ENCODE measurements at regions not wholly inside any gene's neighbourhood (a gene's known extent, or its start where the extent isn't known, plus 50 kb on each side); places are given as distances from the start of the nearest gene placed in this dataset.
"Not testable (repeated sequence)": the region's sequence is repeated elsewhere in the genome, so short reads cannot be mapped to it uniquely, and the experiment has no call there.

GRCh38 chr22:26972286-26972685 is 314.9 kb downstream of the MIAT start:
- H3K4me3 Mint-ChIP-seq = no peak overlapping the region
- H3K36me3 Mint-ChIP-seq (ENCODE audit: low read depth) = no peaks in the 10 kb centered on the region
- H3K9me3 Mint-ChIP-seq = no peaks in the 10 kb centered on the region

DNA sequence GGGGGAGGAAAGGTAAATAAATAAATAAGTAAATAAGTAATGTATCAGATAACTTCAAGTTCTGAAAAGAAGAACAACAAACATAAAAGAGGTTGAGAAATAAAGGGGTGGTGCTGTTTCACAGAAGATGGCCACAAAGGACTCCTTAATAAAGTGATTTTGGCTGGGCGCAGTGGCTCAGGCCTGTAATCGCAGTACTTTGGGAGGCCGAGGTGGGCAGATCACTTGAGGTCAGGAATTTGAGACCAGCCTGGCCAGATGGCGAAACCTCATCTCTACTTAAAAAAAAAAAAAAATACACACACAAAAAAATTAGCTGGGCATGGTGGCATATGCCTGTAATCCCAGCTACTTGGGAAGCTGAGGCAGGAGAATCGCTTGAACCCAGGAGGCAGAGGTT is 315.5 kb downstream of the MIAT start:
- H3K9me3 Mint-ChIP-seq; H3K4me1 Mint-ChIP-seq (ENCODE audit: low read depth); H3K27ac Mint-ChIP-seq; DNase-seq (ENCODE audit: low spot score); H3K4me3 Mint-ChIP-seq; H3K36me3 Mint-ChIP-seq (ENCODE audit: low read depth); intact Hi-C loops (cut with micrococcal nuclease); H3K27me3 Mint-ChIP-seq (ENCODE audit: insufficient read depth): not testable (repeated sequence)

More at GRCh38 chr22:26972286-26972685, 314.9 kb downstream of the MIAT start:
- DNase-seq (ENCODE audit: low spot score) = no peak
- Mint-ChIP-seq H3K27me3 (ENCODE audit: insufficient read depth) (no peaks in the 10 kb centered on the region), H3K27ac (no peak overlapping the region), H3K4me1 (ENCODE audit: low read depth) (no peaks in the 10 kb centered on the region)
- intact Hi-C loops (cut with micrococcal nuclease) = no loop called here

DNA sequence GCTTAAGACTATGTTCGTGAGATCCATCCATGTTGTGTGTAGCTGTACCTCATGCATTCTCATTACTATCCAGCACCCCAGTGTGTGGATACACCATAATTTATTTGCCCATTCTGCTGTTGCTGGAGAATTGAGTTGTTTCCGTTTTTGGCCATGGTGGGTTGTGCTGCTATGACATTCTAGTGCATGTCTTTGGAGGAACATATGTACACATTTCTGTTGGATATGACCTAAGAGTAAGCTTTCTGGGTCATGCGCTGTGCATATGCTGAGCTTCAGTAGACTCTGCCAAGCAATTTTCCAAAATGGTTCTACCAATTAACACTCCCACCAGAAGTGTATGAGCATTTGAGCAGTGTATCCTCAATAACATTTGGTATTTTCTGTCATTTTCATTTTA is 316.6 kb downstream of the MIAT start:
- DNase-seq (ENCODE audit: low spot score) = no peak
- Mint-ChIP-seq H3K4me1 (ENCODE audit: low read depth) (no peaks in the 10 kb centered on the region), H3K9me3 (no peaks in the 10 kb centered on the region), H3K27me3 (ENCODE audit: insufficient read depth) (no peaks in the 10 kb centered on the region), H3K36me3 (ENCODE audit: low read depth) (no peaks in the 10 kb centered on the region), H3K4me3 (no peak overlapping the region), H3K27ac (no peak overlapping the region)
- intact Hi-C loops (cut with micrococcal nuclease) = no loop called here

DNA sequence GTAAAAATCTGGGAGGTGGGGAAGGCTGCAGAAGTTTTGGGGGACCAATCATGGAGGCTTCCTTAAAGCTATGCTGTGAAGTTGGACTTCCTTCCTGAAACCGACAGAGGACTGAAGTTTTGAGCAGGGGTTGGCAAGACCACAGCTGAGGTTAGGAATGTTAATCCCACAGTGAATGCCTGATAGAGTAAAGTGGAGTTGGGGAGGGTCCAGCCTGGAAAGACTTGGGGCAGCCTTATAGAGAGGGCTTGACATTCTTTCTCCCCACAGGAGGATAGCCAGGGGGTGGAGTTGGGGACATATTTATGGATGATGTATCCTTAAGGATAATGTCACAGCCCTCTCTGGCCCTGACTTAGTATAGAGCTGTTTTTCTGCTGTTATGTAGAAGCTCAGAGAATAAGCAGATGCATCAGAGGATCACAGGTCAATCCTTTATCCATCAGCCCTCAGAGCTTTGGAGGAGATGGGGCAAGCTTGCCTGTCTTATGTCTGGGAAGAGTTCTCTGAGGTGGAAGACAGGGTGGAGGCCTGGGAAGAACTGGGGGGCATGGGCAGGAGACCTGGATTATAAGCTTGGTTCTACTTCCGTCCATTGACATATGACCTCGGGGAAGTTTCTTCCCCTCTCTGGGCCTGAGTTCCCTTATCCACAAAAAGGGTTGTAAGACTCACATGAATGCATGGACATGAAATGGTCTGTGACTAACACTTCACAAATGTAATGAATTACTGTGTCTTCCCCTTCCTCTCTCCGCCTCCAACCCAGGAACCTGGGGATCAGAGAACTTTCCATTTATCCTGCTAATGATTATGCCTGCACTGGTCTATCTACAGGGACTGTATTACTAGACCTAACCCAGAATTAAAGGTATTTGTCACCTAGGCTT is 317.8 kb downstream of the MIAT start:
- Mint-ChIP-seq H3K9me3 (no peaks in the 10 kb centered on the region), H3K4me3 (no peak overlapping the region), H3K27me3 (ENCODE audit: insufficient read depth) (no peaks in the 10 kb centered on the region), H3K36me3 (ENCODE audit: low read depth) (no peaks in the 10 kb centered on the region), H3K4me1 (ENCODE audit: low read depth) (no peaks in the 10 kb centered on the region), H3K27ac (no peak overlapping the region)
- no peak for DNase-seq (ENCODE audit: low spot score)
- intact Hi-C loops (cut with micrococcal nuclease) = no loop called here

DNA sequence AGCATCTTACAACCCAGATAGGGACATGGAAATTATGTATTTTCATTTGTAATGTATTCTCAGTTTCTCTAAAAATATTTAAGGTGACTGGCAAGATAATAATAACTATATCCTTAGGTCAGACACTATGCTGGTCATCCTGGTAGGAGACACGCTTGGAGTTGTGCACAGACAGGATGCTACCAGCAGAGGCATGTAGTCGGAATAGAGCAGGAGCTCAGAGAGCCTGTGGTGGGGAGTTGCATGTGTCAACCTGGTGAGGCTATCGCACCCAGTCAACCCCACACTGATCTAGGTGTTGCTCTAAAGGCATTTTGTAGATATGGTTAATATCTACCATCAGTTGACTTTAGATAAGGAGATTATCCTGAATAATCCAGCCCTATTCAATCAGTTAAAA is 318.5 kb downstream of the MIAT start:
- Mint-ChIP-seq H3K4me1 (ENCODE audit: low read depth) (no peaks in the 10 kb centered on the region), H3K4me3 (no peak overlapping the region), H3K36me3 (ENCODE audit: low read depth) (no peaks in the 10 kb centered on the region), H3K27me3 (ENCODE audit: insufficient read depth) (no peaks in the 10 kb centered on the region), H3K27ac (no peak overlapping the region), H3K9me3 (no peaks in the 10 kb centered on the region)
- no peak for DNase-seq (ENCODE audit: low spot score)
- intact Hi-C loops (cut with micrococcal nuclease) = no loop called here

GRCh38 chr22:26977741-26978376 is 320.5 kb downstream of the MIAT start:
- intact Hi-C loops (cut with micrococcal nuclease) = no loop called here
- no peak for DNase-seq (ENCODE audit: low spot score)
- peaks cover 2% of the 10 kb centered on the region for H3K27me3 Mint-ChIP-seq (ENCODE audit: insufficient read depth)

DNA sequence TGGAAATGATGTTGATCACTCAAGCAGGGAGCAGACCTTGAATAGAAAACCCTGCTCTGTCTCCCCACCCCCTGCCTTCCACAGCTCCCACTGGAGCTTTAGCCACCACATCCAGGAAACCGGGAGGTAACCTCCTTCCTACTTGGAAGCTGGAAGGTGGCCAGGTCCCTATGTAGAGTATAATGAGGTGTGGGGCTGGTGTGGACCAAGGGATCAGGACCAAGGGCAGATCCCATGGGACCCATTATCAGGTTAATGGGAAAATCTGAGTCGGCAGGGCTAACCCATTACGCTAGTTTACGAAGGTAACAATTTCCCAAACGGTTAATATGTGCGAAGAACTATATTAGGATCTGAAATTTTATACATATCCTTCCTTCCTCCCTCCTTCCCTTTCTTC is 321.9 kb downstream of the MIAT start:
- Mint-ChIP-seq H3K4me1 (ENCODE audit: low read depth) (no peaks in the 10 kb centered on the region), H3K36me3 (ENCODE audit: low read depth) (no peaks in the 10 kb centered on the region), H3K4me3 (no peak overlapping the region), H3K27me3 (ENCODE audit: insufficient read depth) (peaks cover 2% of the 10 kb centered on the region), H3K9me3 (no peaks in the 10 kb centered on the region), H3K27ac (no peak overlapping the region)
- intact Hi-C loops (cut with micrococcal nuclease) = no loop called here
- no peak for DNase-seq (ENCODE audit: low spot score)

More at GRCh38 chr22:26977741-26978376, 320.5 kb downstream of the MIAT start:
- H3K27ac Mint-ChIP-seq = no peak overlapping the region
- H3K36me3 Mint-ChIP-seq (ENCODE audit: low read depth) = no peaks in the 10 kb centered on the region
- H3K4me1 Mint-ChIP-seq (ENCODE audit: low read depth) = no peaks in the 10 kb centered on the region
- no peaks in the 10 kb centered on the region for H3K9me3 Mint-ChIP-seq
- H3K4me3 Mint-ChIP-seq = no peak overlapping the region

DNA sequence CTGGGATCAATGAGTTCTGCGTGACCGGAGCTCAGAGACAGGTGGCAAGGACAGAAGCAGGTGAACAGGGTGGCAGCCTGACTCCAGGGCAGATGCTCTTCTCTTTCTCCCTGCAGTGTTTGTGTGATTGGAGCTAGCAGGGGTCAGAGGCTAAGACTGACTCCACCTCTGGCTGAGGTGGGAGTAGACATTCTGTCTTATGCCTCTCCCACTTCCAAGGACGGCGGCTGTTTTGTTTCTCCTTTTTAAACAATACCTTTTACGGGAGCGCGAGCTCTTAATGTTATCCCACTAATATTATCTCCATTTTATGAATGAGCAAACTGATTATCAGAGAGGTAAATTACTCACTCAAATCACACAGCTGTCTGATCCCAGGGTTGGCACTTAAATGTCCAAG is 323.7 kb downstream of the MIAT start:
- DNase-seq (ENCODE audit: low spot score) = no peak
- H3K4me3 Mint-ChIP-seq = no peak overlapping the region
- H3K4me1 Mint-ChIP-seq (ENCODE audit: low read depth) = no peaks in the 10 kb centered on the region
- H3K27me3 Mint-ChIP-seq (ENCODE audit: insufficient read depth) = peaks cover 2% of the 10 kb centered on the region
- H3K27ac Mint-ChIP-seq = no peak overlapping the region
- intact Hi-C loops (cut with micrococcal nuclease) = no loop called here
- no peaks in the 10 kb centered on the region for H3K36me3 Mint-ChIP-seq (ENCODE audit: low read depth)
- H3K9me3 Mint-ChIP-seq = no peaks in the 10 kb centered on the region

DNA sequence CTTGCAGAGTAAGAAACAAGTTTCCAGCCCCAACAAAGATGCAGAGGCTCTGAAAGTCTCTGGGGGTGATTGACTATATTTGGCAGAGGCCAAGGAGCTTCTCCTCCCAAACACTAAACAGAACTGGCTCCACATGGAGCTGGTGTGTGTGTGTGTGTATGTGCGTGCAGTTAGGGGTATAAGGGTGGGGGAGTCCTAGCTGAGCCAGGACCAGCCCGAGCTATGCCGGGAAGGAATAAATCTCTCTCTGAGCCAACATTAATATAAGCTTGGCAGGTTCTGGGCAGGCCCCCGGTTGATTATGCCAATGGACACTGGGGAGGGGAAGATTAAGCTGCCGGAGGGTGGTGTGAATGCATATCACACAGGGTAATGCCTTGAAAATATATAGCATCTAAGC is 324.2 kb downstream of the MIAT start:
- DNase-seq (ENCODE audit: low spot score) = no peak
- Mint-ChIP-seq H3K9me3 (no peaks in the 10 kb centered on the region), H3K4me1 (ENCODE audit: low read depth) (no peaks in the 10 kb centered on the region), H3K36me3 (ENCODE audit: low read depth) (no peaks in the 10 kb centered on the region), H3K27ac (no peak overlapping the region), H3K4me3 (no peak overlapping the region), H3K27me3 (ENCODE audit: insufficient read depth) (peaks cover 2% of the 10 kb centered on the region)
- intact Hi-C loops (cut with micrococcal nuclease) = no loop called here

DNA sequence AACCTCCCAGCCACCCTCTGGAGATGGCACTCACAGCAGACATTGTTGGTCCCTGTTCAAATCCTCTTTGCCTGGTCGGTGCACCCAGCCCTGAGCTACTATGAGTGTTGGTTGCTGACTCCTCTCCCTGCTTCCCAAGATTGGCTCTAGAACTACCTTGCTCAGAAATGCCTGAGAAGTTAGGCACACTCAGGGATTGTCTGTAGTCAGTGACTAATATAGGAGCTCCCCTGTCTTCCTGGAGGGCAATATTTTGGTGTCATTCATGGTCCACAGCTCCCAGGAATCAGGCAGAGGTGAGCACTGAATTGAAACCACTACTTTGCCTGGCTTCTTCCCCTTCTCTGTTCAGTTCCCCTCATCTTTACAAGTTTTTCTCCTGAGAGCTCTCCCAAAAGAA is 325.9 kb downstream of the MIAT start:
- Mint-ChIP-seq H3K27ac (no peak overlapping the region), H3K4me1 (ENCODE audit: low read depth) (no peaks in the 10 kb centered on the region), H3K27me3 (ENCODE audit: insufficient read depth) (peaks cover 2% of the 10 kb centered on the region), H3K36me3 (ENCODE audit: low read depth) (no peaks in the 10 kb centered on the region), H3K4me3 (no peak overlapping the region), H3K9me3 (no peaks in the 10 kb centered on the region)
- intact Hi-C loops (cut with micrococcal nuclease) = no loop called here
- no peak for DNase-seq (ENCODE audit: low spot score)

- DNase-seq (ENCODE audit: low spot score) = no peak
- Mint-ChIP-seq H3K9me3 (no peaks in the 10 kb centered on the region), H3K27me3 (ENCODE audit: insufficient read depth) (peaks cover 2% of the 10 kb centered on the region), H3K27ac (no peak overlapping the region), H3K36me3 (ENCODE audit: low read depth) (no peaks in the 10 kb centered on the region), H3K4me1 (ENCODE audit: low read depth) (no peaks in the 10 kb centered on the region), H3K4me3 (no peak overlapping the region)
- intact Hi-C loops (cut with micrococcal nuclease) = no loop called here
These were observed 327.8 kb downstream of the MIAT start for GRCh38 chr22:26985206-26985605.

DNA sequence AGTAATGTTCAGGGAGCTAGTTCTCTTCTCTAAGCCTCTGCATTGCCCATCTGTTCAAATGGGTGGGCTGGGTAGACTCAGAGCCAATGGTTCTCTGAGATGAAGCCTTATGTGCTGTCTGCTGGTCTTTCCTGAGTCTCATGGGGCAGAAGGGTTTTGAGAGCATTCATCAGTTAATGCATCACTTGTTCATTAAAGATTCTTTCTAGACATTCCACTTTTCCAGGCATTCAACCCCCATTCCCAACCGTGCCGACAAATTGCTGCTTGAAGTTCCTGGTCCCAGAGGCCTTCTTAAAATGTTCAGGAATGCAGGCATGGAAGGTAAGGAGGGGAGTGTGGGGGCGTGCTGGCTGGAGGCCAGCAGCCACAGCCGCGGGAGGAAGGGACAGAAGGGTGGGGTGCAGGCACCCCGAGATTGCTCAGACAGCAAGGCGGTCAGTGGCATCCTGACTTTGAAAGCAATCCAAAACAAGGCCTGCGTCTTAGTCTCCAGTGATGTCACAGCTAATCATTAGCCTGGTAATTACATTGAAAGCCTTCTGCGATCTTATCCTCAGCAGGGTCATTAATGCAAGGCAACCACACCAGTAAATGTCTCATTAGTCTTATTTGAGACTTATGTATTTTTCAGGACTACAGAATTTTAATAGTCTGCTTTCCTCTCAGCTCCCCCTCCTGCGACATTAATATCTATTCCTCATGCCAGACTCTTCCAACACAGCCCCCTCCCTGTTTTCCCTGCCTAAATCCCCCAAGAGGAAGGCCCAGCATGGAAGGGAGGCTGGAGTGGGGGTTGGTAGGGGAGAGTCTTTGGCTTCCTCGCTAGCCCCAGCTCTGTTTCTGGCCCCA is 328.8 kb downstream of the MIAT start:
- intact Hi-C loops (cut with micrococcal nuclease) = no loop called here
- H3K27me3 Mint-ChIP-seq (ENCODE audit: insufficient read depth) = peaks cover 4% of the 10 kb centered on the region
- no peaks in the 10 kb centered on the region for H3K9me3 Mint-ChIP-seq
- H3K27ac Mint-ChIP-seq = no peak overlapping the region
- no peak overlapping the region for H3K4me3 Mint-ChIP-seq
- no peak for DNase-seq (ENCODE audit: low spot score)
- H3K4me1 Mint-ChIP-seq (ENCODE audit: low read depth) = no peaks in the 10 kb centered on the region
- no peaks in the 10 kb centered on the region for H3K36me3 Mint-ChIP-seq (ENCODE audit: low read depth)

DNA sequence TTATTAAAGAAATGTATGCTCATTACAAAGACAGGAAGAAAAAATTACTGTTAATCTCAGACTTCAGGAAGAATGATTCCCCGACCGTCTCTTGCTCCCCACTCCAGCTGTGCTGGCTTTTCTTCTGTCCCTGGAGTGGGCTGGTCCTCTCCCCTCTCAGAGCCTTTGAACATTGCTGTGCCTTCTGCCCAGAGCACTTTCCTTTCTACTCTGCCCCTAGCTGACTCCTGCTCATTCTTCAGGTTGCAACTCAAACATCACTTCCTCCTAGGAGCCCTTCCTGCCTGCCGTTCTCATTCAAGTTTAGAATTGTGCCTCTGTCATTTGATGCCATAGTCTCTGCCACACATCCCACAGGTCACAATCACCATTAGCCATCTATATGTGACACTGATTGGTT is 329.5 kb downstream of the MIAT start:
- Mint-ChIP-seq H3K36me3 (ENCODE audit: low read depth) (no peaks in the 10 kb centered on the region), H3K9me3 (no peaks in the 10 kb centered on the region), H3K27me3 (ENCODE audit: insufficient read depth) (peaks cover 4% of the 10 kb centered on the region), H3K4me1 (ENCODE audit: low read depth) (no peaks in the 10 kb centered on the region), H3K27ac (no peak overlapping the region), H3K4me3 (no peak overlapping the region)
- no peak for DNase-seq (ENCODE audit: low spot score)
- intact Hi-C loops (cut with micrococcal nuclease) = no loop called here
